ENCODE measurements at regions not wholly inside any gene's neighbourhood (a gene's known extent, or its start where the extent isn't known, plus 50 kb on each side); places are given as distances from the start of the nearest gene placed in this dataset.

GRCh38 chr22:44627521-44628139, 74.4 kb upstream of the PRR5 start:
- TF ChIP-seq CTCF (conservative IDR thresholded peaks at IDR 0.05; ENCODE audit: low read depth, low read length), result no peak
- no peak for DNase-seq (ENCODE audit: low read depth)
- no peak overlapping the region for H3K4me3 ChIP-seq (ENCODE audit: low read length)

- H3K4me3 ChIP-seq (ENCODE audit: low read length), result no peak overlapping the region
- DNase-seq (ENCODE audit: low read depth), result no peak
- TF ChIP-seq CTCF (conservative IDR thresholded peaks at IDR 0.05; ENCODE audit: low read depth, low read length), result peak; percentile 90
Measured at GRCh38 chr22:44625981-44626687, 75.9 kb upstream of the PRR5 start.

- DNase-seq (ENCODE audit: low read depth), result no peak
- no peak overlapping the region for H3K4me3 ChIP-seq (ENCODE audit: low read length)
- no peak for TF ChIP-seq CTCF (conservative IDR thresholded peaks at IDR 0.05; ENCODE audit: low read depth, low read length)
Measured at GRCh38 chr22:44625421-44625760, 76.6 kb upstream of the PRR5 start.

GRCh38 chr22:44624689-44625420, 77.1 kb upstream of the PRR5 start:
- TF ChIP-seq CTCF (conservative IDR thresholded peaks at IDR 0.05; ENCODE audit: low read depth, low read length), result no peak
- no peak overlapping the region for H3K4me3 ChIP-seq (ENCODE audit: low read length)
- DNase-seq (ENCODE audit: low read depth), result no peak

- H3K4me3 ChIP-seq (ENCODE audit: low read length), result no peak overlapping the region
- no peak for DNase-seq (ENCODE audit: low read depth)
- peak; percentile 50 for TF ChIP-seq CTCF (conservative IDR thresholded peaks at IDR 0.05; ENCODE audit: low read depth, low read length)
Measured at GRCh38 chr22:44623771-44624510, 78.1 kb upstream of the PRR5 start.

- no peak for TF ChIP-seq CTCF (conservative IDR thresholded peaks at IDR 0.05; ENCODE audit: low read depth, low read length)
- no peak overlapping the region for H3K4me3 ChIP-seq (ENCODE audit: low read length)
- DNase-seq (ENCODE audit: low read depth), result no peak
Measured at GRCh38 chr22:44622679-44623078, 79.3 kb upstream of the PRR5 start.
